H9 (cell line): ENCODE measurements at regions not wholly inside any gene's neighbourhood (a gene's known extent, or its start where the extent isn't known, plus 50 kb on each side); places are given as distances from the start of the nearest gene placed in this dataset.

Experiments used
- DNase-seq: peaks from one replicate; pipeline ENCODE4 v3.0.0-alpha.2; 2017
- H2AFZ ChIP-seq: one replicate; pipeline ENCODE4 v1.6.1; 2013; ENCODE audit warnings: mild to moderate bottlenecking, low read length, control low read depth, moderate library complexity
- H2AK5ac ChIP-seq: 2 replicates; pipeline ENCODE4 v1.6.1; 2013; ENCODE audit warnings: low read length, control low read depth, mixed read lengths; ENCODE audit not compliant: insufficient read length
- H2BK120ac ChIP-seq: one replicate; pipeline ENCODE4 v1.6.1; 2013; ENCODE audit warnings: low read depth, mild to moderate bottlenecking, low read length, control low read depth, inconsistent platforms; ENCODE audit not compliant: poor library complexity, severe bottlenecking
- H2BK12ac ChIP-seq: 2 replicates; pipeline ENCODE4 v1.6.1; 2013; ENCODE audit warnings: low read length, control low read depth, mixed read lengths, low read depth; ENCODE audit not compliant: insufficient read length
- H2BK15ac ChIP-seq: 2 replicates; pipeline ENCODE4 v1.6.1; 2013; ENCODE audit warnings: low read depth, low read length, control low read depth
- H2BK20ac ChIP-seq: one replicate; pipeline ENCODE4 v1.6.1; 2013; ENCODE audit warnings: low read depth, mild to moderate bottlenecking, low read length, control low read depth, inconsistent platforms; ENCODE audit not compliant: poor library complexity, severe bottlenecking
- H2BK5ac ChIP-seq: 2 replicates; pipeline ENCODE4 v1.6.1; 2013; ENCODE audit warnings: low read length, control low read depth, mixed read lengths; ENCODE audit not compliant: insufficient read length
- H3K14ac ChIP-seq: 2 replicates; pipeline ENCODE4 v1.6.1; 2013; ENCODE audit warnings: low read length, control low read depth; ENCODE audit not compliant: insufficient read depth
- H3K18ac ChIP-seq: 2 replicates; pipeline ENCODE4 v1.6.1; 2013; ENCODE audit warnings: low read depth, mild to moderate bottlenecking, mixed read lengths, low read length, control low read depth; ENCODE audit not compliant: insufficient read length
- H3K23ac ChIP-seq: 2 replicates; pipeline ENCODE4 v1.6.1; 2013; ENCODE audit warnings: low read length, control low read depth, mixed read lengths, low read depth; ENCODE audit not compliant: insufficient read length
- H3K23me2 ChIP-seq: 2 replicates; pipeline ENCODE4 v1.6.1; 2013; ENCODE audit warnings: low read depth, mild to moderate bottlenecking, mixed read lengths, low read length, control low read depth; ENCODE audit not compliant: insufficient read length, poor library complexity, severe bottlenecking
- H3K27ac ChIP-seq: 2 replicates; pipeline ENCODE4 v1.5.1; 2013; ENCODE audit warnings: low read length, control low read depth, mixed read lengths, low read depth; ENCODE audit not compliant: insufficient read length
- H3K27me3 ChIP-seq: 2 replicates; pipeline ENCODE4 v1.6.1; 2013; ENCODE audit warnings: low read length, control low read depth, inconsistent platforms; ENCODE audit not compliant: insufficient read depth
- H3K4ac ChIP-seq: 2 replicates; pipeline ENCODE4 v1.6.1; 2013; ENCODE audit warnings: low read depth, mild to moderate bottlenecking, control low read depth, inconsistent platforms, low read length, moderate library complexity
- H3K4me1 ChIP-seq: 2 replicates; pipeline ENCODE4 v1.6.1; 2013; ENCODE audit warnings: low read length, control low read depth, inconsistent platforms; ENCODE audit not compliant: insufficient read depth
- H3K4me2 ChIP-seq: 2 replicates; pipeline ENCODE4 v1.6.1; 2013; ENCODE audit warnings: low read length, control low read depth, mixed read lengths; ENCODE audit not compliant: insufficient read length, insufficient read depth
- H3K56ac ChIP-seq: 2 replicates; pipeline ENCODE4 v1.6.1; 2013; ENCODE audit warnings: low read depth, mild to moderate bottlenecking, mixed read lengths, low read length, control low read depth; ENCODE audit not compliant: insufficient read length
- H3K79me1 ChIP-seq: 2 replicates; pipeline ENCODE4 v1.6.1; 2013; ENCODE audit warnings: low read depth, mild to moderate bottlenecking, moderate library complexity, low read length, control low read depth, inconsistent platforms; ENCODE audit not compliant: insufficient read depth, poor library complexity, severe bottlenecking
- H3K79me2 ChIP-seq: 2 replicates; pipeline ENCODE4 v1.6.1; 2013; ENCODE audit warnings: low read length, control low read depth, inconsistent platforms; ENCODE audit not compliant: insufficient read depth
- H3K9ac ChIP-seq: 2 replicates; pipeline ENCODE4 v1.6.1; 2013; ENCODE audit warnings: low read length, control low read depth, mixed read lengths; ENCODE audit not compliant: insufficient read length; ENCODE audit errors: extremely low read depth
- H3K9me3 ChIP-seq: one replicate; pipeline ENCODE4 v1.6.1; 2013; ENCODE audit warnings: low read depth, low read length, inconsistent platforms; ENCODE audit not compliant: control insufficient read depth
- H3T11ph ChIP-seq: one replicate; pipeline ENCODE4 v1.6.1; 2013; ENCODE audit warnings: mild to moderate bottlenecking, low read length, control low read depth, inconsistent platforms
- H4K20me1 ChIP-seq: one replicate; pipeline ENCODE4 v1.6.1; 2013; ENCODE audit not compliant: control insufficient read depth, insufficient read length, insufficient read depth
- H4K5ac ChIP-seq: 2 replicates; pipeline ENCODE4 v1.6.1; 2013; ENCODE audit warnings: low read depth, mild to moderate bottlenecking, mixed read lengths, low read length, control low read depth; ENCODE audit not compliant: insufficient read length
- H4K8ac ChIP-seq: replicated peaks from 2 replicates; pipeline ENCODE4 v1.6.1; 2013; ENCODE audit warnings: low read length, control low read depth, mixed read lengths, low read depth; ENCODE audit not compliant: insufficient read length
- H4K91ac ChIP-seq: 2 replicates; pipeline ENCODE4 v1.6.1; 2013; ENCODE audit warnings: low read depth, mild to moderate bottlenecking, moderate library complexity, mixed read lengths, low read length, control low read depth; ENCODE audit not compliant: insufficient read length
- H3K27ac Mint-ChIP-seq, 3 experiments: 2 replicates in 2 of 3; 3 replicates in 1 of 3; pipeline ENCODE4 v1.8.0; 2020 to 2021; ENCODE audit warnings: mixed read lengths in 3 of 3, mild to moderate bottlenecking in 1 of 3, moderate library complexity in 1 of 3
- H3K27me3 Mint-ChIP-seq: 2 replicates; pipeline ENCODE4 v1.8.0; 2021; ENCODE audit warnings: low read depth, mild to moderate bottlenecking, moderate library complexity, mixed read lengths
- H3K36me3 Mint-ChIP-seq, 3 experiments: 2 replicates in 2 of 3; 3 replicates in 1 of 3; pipeline ENCODE4 v1.8.0; 2020 to 2021; ENCODE audit warnings: low read depth in 3 of 3, mixed read lengths in 3 of 3; ENCODE audit not compliant: insufficient read depth in 1 of 3
- H3K4me1 Mint-ChIP-seq, 2 experiments: 2 replicates each; pipeline ENCODE4 v1.8.0; 2020; ENCODE audit warnings: mixed read lengths in 2 of 2
- H3K4me3 Mint-ChIP-seq, 2 experiments: 2 replicates in 1 of 2; 3 replicates in 1 of 2; pipeline ENCODE4 v1.8.0; 2020 to 2021; ENCODE audit warnings: mild to moderate bottlenecking in 2 of 2, mixed read lengths in 2 of 2, moderate library complexity in 1 of 2
- H3K9me3 Mint-ChIP-seq, 2 experiments: 2 replicates in 1 of 2; 3 replicates in 1 of 2; pipeline ENCODE4 v1.8.0; 2020; ENCODE audit warnings: mild to moderate bottlenecking in 2 of 2, mixed read lengths in 2 of 2, moderate library complexity in 1 of 2
- CTCF ChIP-seq: fragments of 200-600 bp; sonication (generic); conservative IDR thresholded peaks from 3 replicates; pipeline ENCODE4 v1.8.0; 2021; ENCODE audit warnings: antibody characterized with exemption, mild to moderate bottlenecking
- WGBS: extraction: QIAGEN DNeasy Blood & Tissue Kit; methylation state at CpG from one replicate; pipeline ENCODE4 v1.1.7; 2013; ENCODE audit warnings: missing lambda C conversion rate, low lambda C conversion rate, mixed read lengths; ENCODE audit not compliant: insufficient read length; ENCODE audit errors: extremely low coverage; 5-methylcytosine and 5-hydroxymethylcytosine counted together

GRCh38 chr12:115708801-115709200 is 568.7 kb downstream of the MED13L start:
- Histone ChIP-seq H3K27me3 (no peaks in the 10 kb centered on the region), H3K18ac (no peak overlapping the region), H3K9ac (no peak overlapping the region), H3K27ac (no peak overlapping the region), H3T11ph (no peak overlapping the region), H3K4me1 (no peaks in the 10 kb centered on the region), H3K23ac (no peak overlapping the region), H3K9me3 (peaks cover 5% of the 10 kb centered on the region), H2BK20ac (no peak overlapping the region), H3K23me2 (no peaks in the 10 kb centered on the region), H3K56ac (no peak overlapping the region), H2BK120ac (no peak overlapping the region), H4K5ac (no peak overlapping the region), H3K4ac (no peak overlapping the region), H3K14ac (no peak overlapping the region), H3K4me2 (no peak overlapping the region), H2BK15ac (no peak overlapping the region), H2AFZ (no peak overlapping the region), H4K8ac (no peak overlapping the region), H3K79me2 (no peaks in the 10 kb centered on the region), H2BK12ac (no peak overlapping the region), H3K79me1 (no peaks in the 10 kb centered on the region), H4K91ac (no peak overlapping the region), H4K20me1 (no peaks in the 10 kb centered on the region), H2AK5ac (no peak overlapping the region), H2BK5ac (no peak overlapping the region)
- Mint-ChIP-seq H3K36me3 (no peaks in the 10 kb centered on the region; a peak in 1 of 7 replicates), H3K27ac (no peak overlapping the region), H3K4me1 (no peaks in the 10 kb centered on the region), H3K27me3 (peaks cover 13% of the 10 kb centered on the region), H3K4me3 (no peak overlapping the region), H3K9me3 (peaks cover 0 to 3% of the 10 kb centered on the region in 2 experiments; a peak in 1 of 5 replicates)
- TF ChIP-seq CTCF, result no peak
- no peak for DNase-seq
- WGBS, result no CpG with 5 or more reads among the region's 2 CpGs
